ENCODE measurements at regions not wholly inside any gene's neighbourhood (a gene's known extent, or its start where the extent isn't known, plus 50 kb on each side); places are given as distances from the start of the nearest gene placed in this dataset.
"Not testable (repeated sequence)": the region's sequence is repeated elsewhere in the genome, so short reads cannot be mapped to it uniquely, and the experiment has no call there.

- no peak for DNase-seq
Measured at GRCh38 chr1:208349694-208350330, 105.6 kb upstream of the PLXNA2 start.

- DNase-seq, result no peak
Measured at GRCh38 chr1:208350815-208351214, 106.6 kb upstream of the PLXNA2 start.

- DNase-seq, result no peak
Measured at GRCh38 chr1:208351838-208352237, 107.7 kb upstream of the PLXNA2 start.

- not testable (repeated sequence) for DNase-seq
Measured at GRCh38 chr1:208353797-208354196, 109.6 kb upstream of the PLXNA2 start.

- no peak for DNase-seq
Measured at GRCh38 chr1:208357644-208358507, 113.7 kb upstream of the PLXNA2 start.

- DNase-seq, result no peak
Measured at GRCh38 chr1:208358651-208359050, 114.5 kb upstream of the PLXNA2 start.

GRCh38 chr1:208362011-208362410 is 117.8 kb upstream of the PLXNA2 start:
- no peak for DNase-seq

GRCh38 chr1:208366559-208366958 is 122.4 kb upstream of the PLXNA2 start:
- DNase-seq, result no peak

- no peak for DNase-seq
Measured at GRCh38 chr1:208369045-208369444, 124.9 kb upstream of the PLXNA2 start.

GRCh38 chr1:208369658-208370057 is 125.5 kb upstream of the PLXNA2 start:
- DNase-seq, result no peak

- DNase-seq, result no peak
Measured at GRCh38 chr1:208374391-208374941, 130.3 kb upstream of the PLXNA2 start.

- DNase-seq, result no peak
Measured at GRCh38 chr1:208381481-208381880, 137.3 kb upstream of the PLXNA2 start.

GRCh38 chr1:208387908-208388811 is 144.0 kb upstream of the PLXNA2 start:
- no peak for DNase-seq

- DNase-seq, result no peak
Measured at GRCh38 chr1:208393416-208393815, 149.2 kb upstream of the PLXNA2 start.

GRCh38 chr1:208393826-208394225 is 149.6 kb upstream of the PLXNA2 start:
- DNase-seq, result no peak

GRCh38 chr1:208397286-208397685 is 153.1 kb upstream of the PLXNA2 start:
- DNase-seq, result no peak

- no peak for DNase-seq
Measured at GRCh38 chr1:208405014-208405413, 160.8 kb upstream of the PLXNA2 start.

GRCh38 chr1:208409176-208409575 is 165.0 kb upstream of the PLXNA2 start:
- DNase-seq, result no peak

- DNase-seq, result no peak
Measured at GRCh38 chr1:208410409-208410808, 166.2 kb upstream of the PLXNA2 start.

GRCh38 chr1:208413006-208413405 is 168.8 kb upstream of the PLXNA2 start:
- no peak for DNase-seq

- DNase-seq, result no peak
Measured at GRCh38 chr1:208418667-208419066, 174.5 kb upstream of the PLXNA2 start.

- DNase-seq, result no peak
Measured at GRCh38 chr1:208419746-208420420, 175.7 kb upstream of the PLXNA2 start.

Data from AML-193 (cell line).